Smooth muscle cell (in vitro differentiated cells): ENCODE measurements at regions not wholly inside any gene's neighbourhood (a gene's known extent, or its start where the extent isn't known, plus 50 kb on each side); places are given as distances from the start of the nearest gene placed in this dataset.

Experiments used
- DNase-seq: peaks from one replicate; lab custom pipeline; 2025; ENCODE audit not compliant: unreplicated experiment; lab: John Stamatoyannopoulos, UW
- H2AFZ ChIP-seq: fragments of 200-600 bp; sonication (generic); 2 replicates; pipeline ENCODE4 v1.6.0; 2016; ENCODE audit warnings: antibody characterized with exemption, low read depth, mild to moderate bottlenecking
- H3F3A ChIP-seq: fragments of 200-600 bp; sonication (generic); 2 replicates; pipeline ENCODE4 v1.6.0; 2017; ENCODE audit warnings: antibody characterized with exemption, low read depth
- H3K27ac ChIP-seq: fragments of 200-600 bp; sonication (generic); 2 replicates; pipeline ENCODE4 v1.5.1; 2016; ENCODE audit warnings: low read depth, mild to moderate bottlenecking
- H3K27me3 ChIP-seq: fragments of 200-600 bp; sonication (generic); 2 replicates; pipeline ENCODE4 v1.6.1; 2016; ENCODE audit warnings: low read depth, mild to moderate bottlenecking
- H3K36me3 ChIP-seq: fragments of 200-600 bp; sonication (generic); 2 replicates; pipeline ENCODE4 v1.5.1; 2016; ENCODE audit warnings: low read depth
- H3K4me1 ChIP-seq: fragments of 200-600 bp; sonication (generic); 2 replicates; pipeline ENCODE4 v1.5.1; 2016; ENCODE audit warnings: low read depth
- H3K4me2 ChIP-seq: fragments of 200-600 bp; sonication (generic); 2 replicates; pipeline ENCODE4 v1.6.0; 2016; ENCODE audit warnings: mild to moderate bottlenecking
- H3K4me3 ChIP-seq: fragments of 200-600 bp; sonication (generic); 2 replicates; pipeline ENCODE4 v1.5.1; 2016; ENCODE audit warnings: mild to moderate bottlenecking
- H3K79me2 ChIP-seq: fragments of 200-600 bp; sonication (generic); 2 replicates; pipeline ENCODE4 v1.6.0; 2016; ENCODE audit warnings: low read depth, mild to moderate bottlenecking
- H3K9ac ChIP-seq: fragments of 200-600 bp; sonication (generic); 2 replicates; pipeline ENCODE4 v1.6.0; 2016; ENCODE audit warnings: low read depth
- H3K9me3 ChIP-seq: fragments of 200-600 bp; sonication (generic); replicated peaks from 2 replicates; pipeline ENCODE4 v1.5.1; 2016; ENCODE audit warnings: low read depth
- H4K20me1 ChIP-seq: fragments of 200-600 bp; sonication (generic); 2 replicates; pipeline ENCODE4 v1.6.0; 2016; ENCODE audit warnings: low read depth
- WGBS: methylation state at CpG from one replicate; pipeline ENCODE4 v1.1.7; 2016; ENCODE audit warnings: low lambda C conversion rate; 5-methylcytosine and 5-hydroxymethylcytosine counted together
- TF ChIP-seq, protein P1 (sequence below): fragments of 200-600 bp; sonication (generic); IDR thresholded peaks from 2 replicates; pipeline ENCODE4 v1.5.1; 2017; ENCODE audit warnings: borderline replicate concordance, mild to moderate bottlenecking, antibody characterized with exemption; ENCODE audit not compliant: insufficient read depth, poor library complexity, severe bottlenecking

DNA sequence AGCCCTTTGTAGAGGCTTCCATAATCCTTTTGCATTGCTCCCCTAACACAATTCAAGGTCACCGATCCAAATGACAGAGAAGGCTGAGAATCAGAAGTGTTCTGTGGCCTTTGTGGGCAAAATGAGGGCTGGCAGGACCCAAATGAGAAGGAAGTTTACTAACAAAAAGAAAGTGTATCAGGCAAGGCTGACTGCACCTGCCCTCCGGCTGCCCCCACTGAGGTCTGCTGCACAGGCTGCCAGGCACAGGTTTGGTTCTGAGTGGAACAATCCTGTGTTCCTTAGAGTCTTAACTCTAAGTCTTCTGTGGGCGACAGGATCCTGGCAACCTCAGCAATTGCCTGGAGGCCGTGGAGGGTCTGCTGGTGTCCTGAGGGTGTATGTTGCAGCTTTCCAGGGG is 568.5 kb downstream of the CMPK2 start:
- H3K9ac ChIP-seq: no peak overlapping the region
- no peak overlapping the region for H2AFZ ChIP-seq
- no peak for DNase-seq
- TF ChIP-seq, protein P1, sequence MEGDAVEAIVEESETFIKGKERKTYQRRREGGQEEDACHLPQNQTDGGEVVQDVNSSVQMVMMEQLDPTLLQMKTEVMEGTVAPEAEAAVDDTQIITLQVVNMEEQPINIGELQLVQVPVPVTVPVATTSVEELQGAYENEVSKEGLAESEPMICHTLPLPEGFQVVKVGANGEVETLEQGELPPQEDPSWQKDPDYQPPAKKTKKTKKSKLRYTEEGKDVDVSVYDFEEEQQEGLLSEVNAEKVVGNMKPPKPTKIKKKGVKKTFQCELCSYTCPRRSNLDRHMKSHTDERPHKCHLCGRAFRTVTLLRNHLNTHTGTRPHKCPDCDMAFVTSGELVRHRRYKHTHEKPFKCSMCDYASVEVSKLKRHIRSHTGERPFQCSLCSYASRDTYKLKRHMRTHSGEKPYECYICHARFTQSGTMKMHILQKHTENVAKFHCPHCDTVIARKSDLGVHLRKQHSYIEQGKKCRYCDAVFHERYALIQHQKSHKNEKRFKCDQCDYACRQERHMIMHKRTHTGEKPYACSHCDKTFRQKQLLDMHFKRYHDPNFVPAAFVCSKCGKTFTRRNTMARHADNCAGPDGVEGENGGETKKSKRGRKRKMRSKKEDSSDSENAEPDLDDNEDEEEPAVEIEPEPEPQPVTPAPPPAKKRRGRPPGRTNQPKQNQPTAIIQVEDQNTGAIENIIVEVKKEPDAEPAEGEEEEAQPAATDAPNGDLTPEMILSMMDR: no peak
- H4K20me1 ChIP-seq: no peaks in the 10 kb centered on the region
- H3K4me1 ChIP-seq: no peaks in the 10 kb centered on the region
- H3K27me3 ChIP-seq: no peaks in the 10 kb centered on the region
- no peaks in the 10 kb centered on the region for H3K36me3 ChIP-seq
- no peak overlapping the region for H3K27ac ChIP-seq
- no peaks in the 10 kb centered on the region for H3K9me3 ChIP-seq
- H3K4me3 ChIP-seq: no peak overlapping the region
- H3K79me2 ChIP-seq: no peaks in the 10 kb centered on the region
- H3K4me2 ChIP-seq: no peak overlapping the region
- 93% methylated on average over 4 of the region's 4 CpGs for WGBS
- no peaks in the 10 kb centered on the region for H3F3A ChIP-seq

DNA sequence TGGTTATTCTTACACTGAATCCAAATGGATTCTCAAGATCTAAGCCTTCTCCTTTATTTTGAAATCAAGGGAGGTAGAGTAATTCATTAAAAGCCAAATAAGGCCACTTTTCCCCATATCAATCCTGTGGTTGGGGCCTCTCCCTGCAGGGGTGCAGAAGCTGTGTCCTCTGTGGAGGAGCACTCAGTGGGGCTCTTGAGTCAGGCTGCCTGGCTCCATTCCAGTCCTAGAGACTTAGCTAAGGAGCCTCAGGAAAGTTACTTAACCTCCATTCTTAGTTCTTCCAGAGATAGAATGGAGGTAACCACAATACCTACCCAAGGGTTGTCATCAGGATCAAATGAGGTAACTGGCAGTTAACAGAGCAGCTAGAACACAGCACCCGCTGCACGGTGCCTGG is 564.3 kb downstream of the CMPK2 start:
- Histone ChIP-seq H3K4me1 (no peaks in the 10 kb centered on the region), H3K36me3 (no peaks in the 10 kb centered on the region), H3K27ac (no peak overlapping the region), H3K27me3 (no peaks in the 10 kb centered on the region), H3K9me3 (no peaks in the 10 kb centered on the region), H3K9ac (no peak overlapping the region), H3K4me2 (no peak overlapping the region), H4K20me1 (no peaks in the 10 kb centered on the region), H3K4me3 (no peak overlapping the region), H3F3A (no peaks in the 10 kb centered on the region), H2AFZ (no peak overlapping the region), H3K79me2 (no peaks in the 10 kb centered on the region)
- WGBS: 93% methylated on average over 2 of the region's 2 CpGs
- TF ChIP-seq, protein P1: no peak
- no peak for DNase-seq

DNA sequence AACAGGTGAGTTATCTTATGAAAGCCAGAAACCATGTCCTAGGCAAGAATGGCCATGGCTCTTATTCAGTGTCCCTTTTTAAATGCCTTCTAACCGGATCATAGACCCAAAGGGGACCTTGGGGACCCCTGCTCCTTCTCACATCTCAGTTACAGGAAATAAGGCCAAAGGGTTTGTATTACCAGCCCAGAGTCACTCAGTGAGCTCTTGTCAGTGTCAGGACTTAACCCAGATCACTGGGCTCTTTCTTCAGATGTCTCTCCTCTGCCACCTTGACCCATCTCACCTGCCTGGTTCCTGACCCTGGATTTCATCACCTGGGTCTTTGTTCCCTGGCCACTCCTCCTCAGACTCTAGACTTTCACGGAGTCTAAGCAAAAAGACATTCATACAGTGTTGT is 556.7 kb downstream of the CMPK2 start:
- Histone ChIP-seq H3K36me3 (no peaks in the 10 kb centered on the region), H3F3A (no peaks in the 10 kb centered on the region), H4K20me1 (no peaks in the 10 kb centered on the region), H3K9me3 (no peaks in the 10 kb centered on the region), H3K4me1 (no peaks in the 10 kb centered on the region), H3K27me3 (no peaks in the 10 kb centered on the region), H3K27ac (no peak overlapping the region), H3K4me3 (no peak overlapping the region), H3K4me2 (no peak overlapping the region), H3K9ac (no peak overlapping the region), H2AFZ (no peak overlapping the region), H3K79me2 (no peaks in the 10 kb centered on the region)
- TF ChIP-seq, protein P1: no peak
- WGBS: 86% methylated on average over 2 of the region's 2 CpGs
- DNase-seq: no peak

DNA sequence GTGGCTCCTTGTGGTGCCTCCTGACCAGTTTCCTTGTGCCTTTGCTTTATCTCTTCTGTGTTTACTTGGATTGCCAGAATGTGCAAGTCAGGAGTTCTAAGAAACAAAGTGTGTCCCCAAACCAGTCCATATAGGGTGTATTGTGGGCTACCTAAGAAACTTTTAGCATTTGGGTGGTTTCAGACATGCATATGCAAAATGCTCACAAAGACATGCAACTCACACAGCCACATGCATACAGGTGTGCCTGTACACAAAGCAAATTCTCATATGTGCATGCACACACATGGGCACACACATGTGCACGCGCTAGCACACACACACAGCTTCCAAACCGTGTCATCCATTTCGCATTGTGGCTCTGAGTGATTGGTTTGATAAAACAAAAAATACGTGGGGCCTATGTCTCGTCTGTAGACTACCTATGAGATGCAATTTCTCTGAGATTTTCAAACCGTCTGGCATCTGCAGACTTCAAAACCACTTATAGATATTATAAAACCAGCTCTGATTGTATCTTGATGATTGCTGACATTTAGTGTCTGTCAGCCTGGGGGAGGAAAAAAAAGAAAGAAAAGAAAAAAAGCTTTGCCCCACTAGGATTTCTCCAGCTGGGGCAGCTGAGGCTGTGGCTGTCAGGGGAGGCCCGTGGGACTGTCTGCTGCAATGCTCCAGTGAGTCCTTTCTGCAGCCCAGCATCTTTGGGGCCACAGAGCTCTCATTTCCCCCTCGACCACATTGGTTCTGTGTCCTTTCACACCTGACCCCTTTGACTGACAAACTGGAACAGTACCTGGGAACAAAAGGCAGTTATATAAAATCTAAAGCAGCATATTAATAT is 556.1 kb downstream of the CMPK2 start:
- Histone ChIP-seq H3K27me3 (no peaks in the 10 kb centered on the region), H3K4me3 (no peak overlapping the region), H3K27ac (no peak overlapping the region), H3K79me2 (no peaks in the 10 kb centered on the region), H2AFZ (no peak overlapping the region), H4K20me1 (no peaks in the 10 kb centered on the region), H3K4me2 (no peak overlapping the region), H3K4me1 (no peaks in the 10 kb centered on the region), H3F3A (no peaks in the 10 kb centered on the region), H3K9ac (no peak overlapping the region), H3K9me3 (no peaks in the 10 kb centered on the region), H3K36me3 (no peaks in the 10 kb centered on the region)
- 72% methylated on average over 9 of the region's 9 CpGs for WGBS
- DNase-seq: no peak
- TF ChIP-seq, protein P1: no peak
